ENCODE measurements at regions not wholly inside any gene's neighbourhood (a gene's known extent, or its start where the extent isn't known, plus 50 kb on each side); places are given as distances from the start of the nearest gene placed in this dataset.

GRCh38 chr3:13188181-13188779 is 115.1 kb upstream of the IQSEC1 start:
- TF ChIP-seq CTCF (IDR thresholded peaks at IDR 0.05) (no peak), POLR2A (IDR thresholded peaks at IDR 0.05) (no peak)

All from right lobe of liver (tissue), 4 donors.